Spleen (tissue), 11 donors: ENCODE measurements at regions not wholly inside any gene's neighbourhood (a gene's known extent, or its start where the extent isn't known, plus 50 kb on each side); places are given as distances from the start of the nearest gene placed in this dataset.

ENCODE experiments used
- DNase-seq: peaks from one replicate; pipeline ENCODE4 v3.0.0-alpha.2; 2020
- H3K27ac ChIP-seq, 8 donors: fragments of 200-600 bp; sonication (generic) in 7 of 8; 1 replicate in 4 of 8; 2 replicates in 4 of 8; pipeline versions ENCODE4 v1.5.0 to v1.8.0; 2016 to 2021; ENCODE audit warnings: inconsistent platforms in 4 of 8, mild to moderate bottlenecking in 4 of 8, moderate library complexity in 1 of 8
- H3K27me3 ChIP-seq, 7 donors: fragments of 200-600 bp; sonication (generic) in 6 of 7; replicated peaks in 1 of 7; 1 replicate in 4 of 7; 2 replicates in 3 of 7; pipeline versions ENCODE4 v1.5.0 to v1.8.0; 2016 to 2021; ENCODE audit warnings: inconsistent platforms in 3 of 7, mild to moderate bottlenecking in 1 of 7
- H3K36me3 ChIP-seq, 6 donors: fragments of 200-600 bp; sonication (generic) in 5 of 6; 1 replicate in 4 of 6; 2 replicates in 2 of 6; pipeline versions ENCODE4 v1.5.0 to v1.8.0; 2016 to 2021; ENCODE audit warnings: inconsistent platforms in 2 of 6
- H3K4me1 ChIP-seq, 6 donors: fragments of 200-600 bp; sonication (generic) in 5 of 6; 1 replicate in 3 of 6; 2 replicates in 3 of 6; pipeline versions ENCODE4 v1.5.0 to v1.8.0; 2016 to 2021; ENCODE audit warnings: inconsistent platforms in 3 of 6
- H3K4me3 ChIP-seq, 8 donors: fragments of 200-600 bp; sonication (generic) in 7 of 8; 1 replicate in 4 of 8; 2 replicates in 4 of 8; pipeline versions ENCODE4 v1.5.0 to v1.8.0; 2016 to 2021; ENCODE audit warnings: inconsistent platforms in 4 of 8, mild to moderate bottlenecking in 4 of 8, moderate library complexity in 2 of 8
- H3K9me3 ChIP-seq, 8 donors: fragments of 200-600 bp; sonication (generic) in 7 of 8; 1 replicate in 4 of 8; 2 replicates in 4 of 8; pipeline versions ENCODE4 v1.5.0 to v1.8.0; 2016 to 2021; ENCODE audit warnings: inconsistent platforms in 4 of 8
- POLR2A ChIP-seq, 3 donors: fragments of 450-650 bp; IDR thresholded peaks; one replicate each; pipeline ENCODE4 v1.5.1; 2017; ENCODE audit warnings: antibody characterized with exemption in 3 of 3, mild to moderate bottlenecking in 1 of 3
- POLR2AphosphoS5 ChIP-seq, 3 donors: sonication (generic); formaldehyde crosslinking; IDR thresholded peaks; one replicate each; pipeline ENCODE4 v1.5.1; 2017; ENCODE audit warnings: antibody characterized with exemption in 3 of 3
- WGBS, 5 donors: extraction: QIAGEN DNeasy Blood & Tissue Kit in 3 of 5; methylation state at CpG; one replicate each; pipeline versions ENCODE4 v1.1.5 to v1.1.7; 2013 to 2018; 5-methylcytosine and 5-hydroxymethylcytosine counted together
- intact Hi-C: fragments of 100-400 bp; cut with DNase I; formaldehyde crosslinking; loops from one replicate; pipeline ENCODE4 v1.15.0; 2023; ENCODE audit warnings: low total_unique reads
- TF ChIP-seq, protein P1 (sequence below), 11 experiments: fragments of 200-600 bp in 7 of 11; fragments of 450-650 bp in 4 of 11; sonication (generic) in 4 of 11; IDR thresholded peaks in 8 of 11; conservative IDR thresholded peaks in 3 of 11; 1 replicate in 7 of 11; 2 replicates in 4 of 11; pipeline versions ENCODE4 v1.4.0 to v1.8.0; 2016 to 2021; ENCODE audit warnings: antibody characterized with exemption in 11 of 11, inconsistent platforms in 4 of 11, mild to moderate bottlenecking in 1 of 11
- donor health status: healthy with polysubstance abuse.
- donor health status: DM: no; HTN: no; CAD: no; lungs with moderate emphysema.
- donor health status: DM: no; HTN: no; CAD: no.
- donor health status: Bipolar disorder and iron deficiency.
- donor health status: healthy.
- donor health status: DM: no; HTN: no; CAD: no.
- donor health status: DM: yes; HTN: yes; CAD: no.

GRCh38 chr2:56519806-56520205, 336.0 kb downstream of the CCDC85A start:
- no peaks in the 10 kb centered on the region for H3K27me3 ChIP-seq
- H3K4me1 ChIP-seq, result no peaks in the 10 kb centered on the region
- TF ChIP-seq, protein P1, sequence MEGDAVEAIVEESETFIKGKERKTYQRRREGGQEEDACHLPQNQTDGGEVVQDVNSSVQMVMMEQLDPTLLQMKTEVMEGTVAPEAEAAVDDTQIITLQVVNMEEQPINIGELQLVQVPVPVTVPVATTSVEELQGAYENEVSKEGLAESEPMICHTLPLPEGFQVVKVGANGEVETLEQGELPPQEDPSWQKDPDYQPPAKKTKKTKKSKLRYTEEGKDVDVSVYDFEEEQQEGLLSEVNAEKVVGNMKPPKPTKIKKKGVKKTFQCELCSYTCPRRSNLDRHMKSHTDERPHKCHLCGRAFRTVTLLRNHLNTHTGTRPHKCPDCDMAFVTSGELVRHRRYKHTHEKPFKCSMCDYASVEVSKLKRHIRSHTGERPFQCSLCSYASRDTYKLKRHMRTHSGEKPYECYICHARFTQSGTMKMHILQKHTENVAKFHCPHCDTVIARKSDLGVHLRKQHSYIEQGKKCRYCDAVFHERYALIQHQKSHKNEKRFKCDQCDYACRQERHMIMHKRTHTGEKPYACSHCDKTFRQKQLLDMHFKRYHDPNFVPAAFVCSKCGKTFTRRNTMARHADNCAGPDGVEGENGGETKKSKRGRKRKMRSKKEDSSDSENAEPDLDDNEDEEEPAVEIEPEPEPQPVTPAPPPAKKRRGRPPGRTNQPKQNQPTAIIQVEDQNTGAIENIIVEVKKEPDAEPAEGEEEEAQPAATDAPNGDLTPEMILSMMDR (IDR thresholded peaks at IDR 0.05 in 8 of 11, conservative IDR thresholded peaks at IDR 0.05 in 3 of 11), result no peak
- TF ChIP-seq POLR2A (IDR thresholded peaks at IDR 0.05), result no peak
- TF ChIP-seq POLR2AphosphoS5 (IDR thresholded peaks at IDR 0.05), result no peak
- DNase-seq, result no peak
- H3K9me3 ChIP-seq, result no peaks in the 10 kb centered on the region
- WGBS, 5 donors, result 0 to 86% (median 3%) methylated on average over 1 of the region's 1 CpG
- intact Hi-C loops, result no loop called here
- H3K4me3 ChIP-seq, result no peak overlapping the region
- H3K27ac ChIP-seq, result no peak overlapping the region
- no peaks in the 10 kb centered on the region for H3K36me3 ChIP-seq

GRCh38 chr2:56522605-56523089, 338.9 kb downstream of the CCDC85A start:
- H3K4me3 ChIP-seq, result no peak overlapping the region
- intact Hi-C loops, result no loop called here
- no peak for DNase-seq
- no peak overlapping the region for H3K27ac ChIP-seq
- no peaks in the 10 kb centered on the region for H3K36me3 ChIP-seq
- no peaks in the 10 kb centered on the region for H3K27me3 ChIP-seq
- TF ChIP-seq, protein P1 (IDR thresholded peaks at IDR 0.05 in 8 of 11, conservative IDR thresholded peaks at IDR 0.05 in 3 of 11), result no peak
- TF ChIP-seq POLR2A (IDR thresholded peaks at IDR 0.05) (no peak), POLR2AphosphoS5 (IDR thresholded peaks at IDR 0.05) (no peak)
- no peaks in the 10 kb centered on the region for H3K4me1 ChIP-seq
- WGBS, 5 donors, result 38 to 52% (median 45%) methylated on average over 5 of the region's 5 CpGs
- H3K9me3 ChIP-seq, result no peaks in the 10 kb centered on the region

GRCh38 chr2:56523816-56524215, 340.0 kb downstream of the CCDC85A start:
- Histone ChIP-seq H3K27me3 (no peaks in the 10 kb centered on the region), H3K4me3 (no peak overlapping the region), H3K36me3 (no peaks in the 10 kb centered on the region), H3K4me1 (no peaks in the 10 kb centered on the region), H3K27ac (no peak overlapping the region), H3K9me3 (no peaks in the 10 kb centered on the region)
- no peak for DNase-seq
- intact Hi-C loops, result no loop called here
- TF ChIP-seq POLR2AphosphoS5 (IDR thresholded peaks at IDR 0.05) (no peak), POLR2A (IDR thresholded peaks at IDR 0.05) (no peak)
- TF ChIP-seq, protein P1 (IDR thresholded peaks at IDR 0.05 in 8 of 11, conservative IDR thresholded peaks at IDR 0.05 in 3 of 11), result no peak

- Histone ChIP-seq H3K27me3 (no peaks in the 10 kb centered on the region), H3K36me3 (no peaks in the 10 kb centered on the region), H3K4me1 (no peaks in the 10 kb centered on the region), H3K27ac (no peak overlapping the region), H3K4me3 (no peak overlapping the region), H3K9me3 (no peaks in the 10 kb centered on the region)
- TF ChIP-seq, protein P1 (IDR thresholded peaks at IDR 0.05 in 8 of 11, conservative IDR thresholded peaks at IDR 0.05 in 3 of 11), result no peak
- TF ChIP-seq POLR2A (IDR thresholded peaks at IDR 0.05) (no peak), POLR2AphosphoS5 (IDR thresholded peaks at IDR 0.05) (no peak)
- intact Hi-C loops, result no loop called here
- DNase-seq, result no peak
Measured at GRCh38 chr2:56531668-56532420, 348.1 kb downstream of the CCDC85A start.
